Stomach (tissue), 4 donors: ENCODE measurements at regions not wholly inside any gene's neighbourhood (a gene's known extent, or its start where the extent isn't known, plus 50 kb on each side); places are given as distances from the start of the nearest gene placed in this dataset.

Experiments used
- POLR2A ChIP-seq, 4 donors: fragments of 450-650 bp; IDR thresholded peaks; one replicate each; pipeline ENCODE4 v1.6.1; 2016; ENCODE audit warnings: antibody characterized with exemption in 4 of 4, control low read depth in 2 of 4, mild to moderate bottlenecking in 1 of 4, moderate library complexity in 1 of 4
- POLR2AphosphoS5 ChIP-seq, 3 donors: sonication (generic); formaldehyde crosslinking; IDR thresholded peaks; one replicate each; pipeline ENCODE4 v1.6.1; 2016; ENCODE audit warnings: antibody characterized with exemption in 3 of 3
- TF ChIP-seq, protein P1 (sequence below), 7 experiments: fragments of 450-650 bp in 4 of 7; fragments of 200-600 bp in 3 of 7; sonication (generic) in 3 of 7; IDR thresholded peaks; one replicate each; pipeline ENCODE4 v1.5.1; 2016 to 2019; ENCODE audit warnings: antibody characterized with exemption in 7 of 7, control low read depth in 2 of 7, mild to moderate bottlenecking in 1 of 7

DNA sequence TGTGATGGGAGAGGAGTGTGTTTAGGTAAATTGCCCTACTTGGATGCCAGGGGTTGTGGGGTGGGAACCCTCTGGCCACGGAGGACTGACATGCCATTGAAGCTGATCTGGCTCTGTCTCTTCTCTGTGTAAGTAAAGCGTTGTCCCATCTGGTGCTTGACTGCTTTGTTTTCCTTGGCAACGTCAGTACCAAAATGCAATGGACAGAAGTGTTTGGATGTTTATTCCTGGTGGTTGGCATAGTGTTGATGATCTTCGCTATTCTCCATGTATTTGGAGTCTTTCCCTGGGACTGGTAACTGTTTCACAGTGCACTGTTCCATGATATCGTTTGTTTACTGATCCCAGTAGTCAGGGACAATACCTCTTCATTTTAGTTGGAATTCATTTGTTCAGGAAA lies 130.5 kb upstream of the MCTP2 start:
- TF ChIP-seq POLR2A (IDR thresholded peaks at IDR 0.05), result no peak
- TF ChIP-seq, protein P1, sequence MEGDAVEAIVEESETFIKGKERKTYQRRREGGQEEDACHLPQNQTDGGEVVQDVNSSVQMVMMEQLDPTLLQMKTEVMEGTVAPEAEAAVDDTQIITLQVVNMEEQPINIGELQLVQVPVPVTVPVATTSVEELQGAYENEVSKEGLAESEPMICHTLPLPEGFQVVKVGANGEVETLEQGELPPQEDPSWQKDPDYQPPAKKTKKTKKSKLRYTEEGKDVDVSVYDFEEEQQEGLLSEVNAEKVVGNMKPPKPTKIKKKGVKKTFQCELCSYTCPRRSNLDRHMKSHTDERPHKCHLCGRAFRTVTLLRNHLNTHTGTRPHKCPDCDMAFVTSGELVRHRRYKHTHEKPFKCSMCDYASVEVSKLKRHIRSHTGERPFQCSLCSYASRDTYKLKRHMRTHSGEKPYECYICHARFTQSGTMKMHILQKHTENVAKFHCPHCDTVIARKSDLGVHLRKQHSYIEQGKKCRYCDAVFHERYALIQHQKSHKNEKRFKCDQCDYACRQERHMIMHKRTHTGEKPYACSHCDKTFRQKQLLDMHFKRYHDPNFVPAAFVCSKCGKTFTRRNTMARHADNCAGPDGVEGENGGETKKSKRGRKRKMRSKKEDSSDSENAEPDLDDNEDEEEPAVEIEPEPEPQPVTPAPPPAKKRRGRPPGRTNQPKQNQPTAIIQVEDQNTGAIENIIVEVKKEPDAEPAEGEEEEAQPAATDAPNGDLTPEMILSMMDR (IDR thresholded peaks at IDR 0.05), result no peak
- no peak for TF ChIP-seq POLR2AphosphoS5 (IDR thresholded peaks at IDR 0.05)
